ENCODE measurements at regions not wholly inside any gene's neighbourhood (a gene's known extent, or its start where the extent isn't known, plus 50 kb on each side); places are given as distances from the start of the nearest gene placed in this dataset.

GRCh38 chr4:38203609-38204008, 243.4 kb downstream of the PTTG2 start:
- 63% methylated on average over 3 of the region's 3 CpGs for WGBS (ENCODE audit: low lambda C conversion rate)
- Histone ChIP-seq H3K4me2 (ENCODE audit: low read depth, low read length) (no peak overlapping the region), H3K27ac (ENCODE audit: extremely low read length, insufficient read depth, low read length) (no peak overlapping the region), H3K4me1 (ENCODE audit: insufficient read depth, low read length) (peaks cover 27% of the 10 kb centered on the region), H2AFZ (ENCODE audit: low read length) (no peak overlapping the region), H3K36me3 (replicated peaks in 1 of 2; ENCODE audit: control insufficient read depth in 1 of 2, insufficient read depth in 2 of 2, low read length in 2 of 2) (no peaks in the 10 kb centered on the region), H3K27me3 (ENCODE audit: control insufficient read depth in 1 of 2, insufficient read depth in 2 of 2, low read length in 2 of 2) (no peaks in the 10 kb centered on the region), H3K9me3 (ENCODE audit: low read length) (peaks cover 9% of the 10 kb centered on the region; the same call in 1 of the 2 replicates), H3K9ac (ENCODE audit: insufficient read depth, low read depth, low read length) (no peak overlapping the region), H3K79me2 (ENCODE audit: insufficient read depth, low read length) (no peaks in the 10 kb centered on the region), H4K20me1 (ENCODE audit: insufficient read depth, low read length) (no peaks in the 10 kb centered on the region), H3K4me3 (replicated peaks in 1 of 3; ENCODE audit: insufficient read depth in 1 of 3, low read depth in 2 of 3, low read length in 3 of 3) (no peak overlapping the region)
- ChIA-PET CTCF (ENCODE audit: low intra/inter-chr PET ratio, low total read pairs) (no interaction called here), POLR2A (no interaction called here)
- DNase-seq (ENCODE audit: low spot score) (no peak), FAIRE-seq (no peak), ATAC-seq (no peak)
- in situ Hi-C loops (cut with HindIII; ENCODE audit: extremely low pct_ligation_motif_present, low pct_unique_long_range_greater_than_20kb) = no loop called here
- no peak for TF ChIP-seq STAG1 (CRISPR knock-in tag; IDR thresholded peaks at IDR 0.05)
- no peak for TF ChIP-seq NFE2L2 (IDR thresholded peaks at IDR 0.05; ENCODE audit: low read length)
- TF ChIP-seq ZNF792 (CRISPR knock-in tag; IDR thresholded peaks at IDR 0.05) = no peak
- no peak for TF ChIP-seq TGIF2 (CRISPR knock-in tag; IDR thresholded peaks at IDR 0.05)
- no peak for TF ChIP-seq MYC (CRISPR knock-in tag; IDR thresholded peaks at IDR 0.05; ENCODE audit: borderline replicate concordance)
- no peak for TF ChIP-seq FUBP1 (CRISPR knock-in tag; IDR thresholded peaks at IDR 0.05; ENCODE audit: borderline replicate concordance)
- no peak for TF ChIP-seq USF2 (IDR thresholded peaks at IDR 0.05; ENCODE audit: low read depth, low read length)
- no peak for TF ChIP-seq USF2 (CRISPR knock-in tag; IDR thresholded peaks at IDR 0.05; ENCODE audit: borderline replicate concordance)
- no peak for TF ChIP-seq ZNF839 (CRISPR knock-in tag; IDR thresholded peaks at IDR 0.05; ENCODE audit: borderline replicate concordance)
- TF ChIP-seq SETDB1 (CRISPR knock-in tag; IDR thresholded peaks at IDR 0.05; ENCODE audit: borderline replicate concordance) = no peak
- no peak for TF ChIP-seq AHR (CRISPR knock-in tag; IDR thresholded peaks at IDR 0.05)
- no peak for TF ChIP-seq ZFP36L1 (CRISPR knock-in tag; IDR thresholded peaks at IDR 0.05)
- no peak for TF ChIP-seq BRD4 (CRISPR knock-in tag; IDR thresholded peaks at IDR 0.05)
- no peak for TF ChIP-seq ZNF414 (CRISPR knock-in tag; IDR thresholded peaks at IDR 0.05)
- no peak for TF ChIP-seq GFI1 (CRISPR knock-in tag; IDR thresholded peaks at IDR 0.05; ENCODE audit: borderline replicate concordance)
- no peak for TF ChIP-seq POLR2AphosphoS2 (IDR thresholded peaks at IDR 0.05; ENCODE audit: low read depth, low read length)
- no peak for TF ChIP-seq ZNF10 (CRISPR knock-in tag; IDR thresholded peaks at IDR 0.05; ENCODE audit: borderline replicate concordance, low read depth)
- TF ChIP-seq KAT7 (CRISPR knock-in tag; IDR thresholded peaks at IDR 0.05; ENCODE audit: borderline replicate concordance) = no peak
- TF ChIP-seq ZSCAN25 (CRISPR knock-in tag; IDR thresholded peaks at IDR 0.05) = no peak
- TF ChIP-seq ZNF124 (CRISPR knock-in tag; IDR thresholded peaks at IDR 0.05) = no peak
- intact Hi-C loops (cut with micrococcal nuclease; ENCODE audit: unreplicated experiment) = no loop called here
- BruUV-seq (replicated peaks) = no TSS peak
